ENCODE measurements at regions not wholly inside any gene's neighbourhood (a gene's known extent, or its start where the extent isn't known, plus 50 kb on each side); places are given as distances from the start of the nearest gene placed in this dataset.

GRCh38 chr13:83178008-83178407 lies 704.3 kb downstream of the SLITRK1 start:
- no peak for DNase-seq (ENCODE audit: low read depth)
- H3K4me3 ChIP-seq (ENCODE audit: low read depth, low read length): no peak overlapping the region
- no peaks in the 10 kb centered on the region for H3K27me3 ChIP-seq (ENCODE audit: control insufficient read depth, insufficient read depth, low read length)
- TF ChIP-seq, protein P1, sequence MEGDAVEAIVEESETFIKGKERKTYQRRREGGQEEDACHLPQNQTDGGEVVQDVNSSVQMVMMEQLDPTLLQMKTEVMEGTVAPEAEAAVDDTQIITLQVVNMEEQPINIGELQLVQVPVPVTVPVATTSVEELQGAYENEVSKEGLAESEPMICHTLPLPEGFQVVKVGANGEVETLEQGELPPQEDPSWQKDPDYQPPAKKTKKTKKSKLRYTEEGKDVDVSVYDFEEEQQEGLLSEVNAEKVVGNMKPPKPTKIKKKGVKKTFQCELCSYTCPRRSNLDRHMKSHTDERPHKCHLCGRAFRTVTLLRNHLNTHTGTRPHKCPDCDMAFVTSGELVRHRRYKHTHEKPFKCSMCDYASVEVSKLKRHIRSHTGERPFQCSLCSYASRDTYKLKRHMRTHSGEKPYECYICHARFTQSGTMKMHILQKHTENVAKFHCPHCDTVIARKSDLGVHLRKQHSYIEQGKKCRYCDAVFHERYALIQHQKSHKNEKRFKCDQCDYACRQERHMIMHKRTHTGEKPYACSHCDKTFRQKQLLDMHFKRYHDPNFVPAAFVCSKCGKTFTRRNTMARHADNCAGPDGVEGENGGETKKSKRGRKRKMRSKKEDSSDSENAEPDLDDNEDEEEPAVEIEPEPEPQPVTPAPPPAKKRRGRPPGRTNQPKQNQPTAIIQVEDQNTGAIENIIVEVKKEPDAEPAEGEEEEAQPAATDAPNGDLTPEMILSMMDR (IDR thresholded peaks at IDR 0.05; ENCODE audit: insufficient read depth, low read length, poor library complexity, severe bottlenecking): no peak
- H3K36me3 ChIP-seq (ENCODE audit: control insufficient read depth, insufficient read depth, low read length): no peaks in the 10 kb centered on the region

DNA sequence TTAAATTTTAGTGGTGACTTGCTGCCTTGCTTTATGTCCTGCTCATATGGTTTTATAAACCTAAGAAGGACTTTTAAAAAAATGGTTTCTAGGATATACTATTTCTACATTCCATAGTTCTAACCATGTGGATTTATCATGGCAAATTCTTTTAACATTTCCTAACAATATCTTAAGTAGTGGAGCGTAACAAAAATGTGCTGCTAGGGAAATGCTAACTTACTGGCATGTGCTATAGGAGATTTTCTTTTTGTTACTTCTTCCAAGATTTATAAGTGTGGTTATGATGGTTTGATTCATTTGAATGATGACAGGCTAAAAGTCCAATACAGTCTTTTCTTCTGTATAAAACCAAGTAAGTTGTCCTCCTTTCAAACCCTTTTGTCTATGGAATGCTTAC lies 713.7 kb downstream of the SLITRK1 start:
- H3K27me3 ChIP-seq (ENCODE audit: control insufficient read depth, insufficient read depth, low read length): no peaks in the 10 kb centered on the region
- H3K4me3 ChIP-seq (ENCODE audit: low read depth, low read length): no peak overlapping the region
- TF ChIP-seq, protein P1 (IDR thresholded peaks at IDR 0.05; ENCODE audit: insufficient read depth, low read length, poor library complexity, severe bottlenecking): no peak
- no peak for DNase-seq (ENCODE audit: low read depth)
- no peaks in the 10 kb centered on the region for H3K36me3 ChIP-seq (ENCODE audit: control insufficient read depth, insufficient read depth, low read length)

DNA sequence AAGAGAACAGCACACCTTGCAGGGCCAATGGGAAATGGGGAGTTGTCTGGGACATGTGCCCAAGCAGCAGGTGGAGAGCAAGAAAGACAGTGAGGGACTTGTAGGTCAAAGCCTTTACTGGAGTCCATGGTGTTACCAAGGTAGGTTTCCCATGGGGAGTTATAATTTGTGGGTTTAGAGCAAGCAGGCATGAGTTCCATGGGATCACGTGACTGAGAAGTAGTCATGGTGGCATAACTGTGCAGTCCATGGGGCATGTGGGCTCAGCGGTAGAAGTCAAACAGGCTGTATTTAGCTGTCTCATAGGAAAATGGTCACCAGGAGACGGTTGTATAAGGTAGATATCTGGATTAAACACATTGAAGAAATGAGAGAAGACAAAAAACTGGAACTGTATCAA lies 715.1 kb downstream of the SLITRK1 start:
- TF ChIP-seq, protein P1 (IDR thresholded peaks at IDR 0.05; ENCODE audit: insufficient read depth, low read length, poor library complexity, severe bottlenecking): no peak
- no peaks in the 10 kb centered on the region for H3K27me3 ChIP-seq (ENCODE audit: control insufficient read depth, insufficient read depth, low read length)

DNA sequence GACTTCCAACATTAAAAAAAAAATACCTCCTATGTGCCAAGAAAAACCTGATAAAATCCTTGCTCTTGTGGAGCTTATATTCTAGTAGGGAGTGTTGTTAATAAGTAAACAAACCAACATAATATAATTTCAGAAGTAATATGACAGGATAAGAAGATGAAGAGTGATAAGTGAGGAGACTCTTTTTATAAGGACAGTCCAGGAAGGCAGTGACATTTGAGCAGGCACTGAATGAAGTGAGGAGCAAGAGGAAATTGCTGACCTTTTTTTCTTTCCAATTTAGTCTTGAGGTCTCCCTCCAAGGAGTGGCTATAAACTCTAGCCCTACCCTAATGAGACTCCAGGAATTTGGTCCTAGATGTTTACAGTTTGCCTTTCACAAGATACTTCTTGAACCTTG lies 715.7 kb downstream of the SLITRK1 start:
- Histone ChIP-seq H3K4me3 (ENCODE audit: low read depth, low read length) (no peak overlapping the region), H3K27me3 (ENCODE audit: control insufficient read depth, insufficient read depth, low read length) (no peaks in the 10 kb centered on the region), H3K36me3 (ENCODE audit: control insufficient read depth, insufficient read depth, low read length) (no peaks in the 10 kb centered on the region)
- no peak for DNase-seq (ENCODE audit: low read depth)
- TF ChIP-seq, protein P1 (IDR thresholded peaks at IDR 0.05; ENCODE audit: insufficient read depth, low read length, poor library complexity, severe bottlenecking): no peak

More for the DNA sequence above, 715.1 kb downstream of the SLITRK1 start:
- no peaks in the 10 kb centered on the region for H3K36me3 ChIP-seq (ENCODE audit: control insufficient read depth, insufficient read depth, low read length)
- H3K4me3 ChIP-seq (ENCODE audit: low read depth, low read length): no peak overlapping the region
- no peak for DNase-seq (ENCODE audit: low read depth)

GRCh38 chr13:83162493-83162892 lies 719.8 kb downstream of the SLITRK1 start:
- TF ChIP-seq, protein P1 (IDR thresholded peaks at IDR 0.05; ENCODE audit: insufficient read depth, low read length, poor library complexity, severe bottlenecking): no peak
- Histone ChIP-seq H3K36me3 (ENCODE audit: control insufficient read depth, insufficient read depth, low read length) (no peaks in the 10 kb centered on the region), H3K27me3 (ENCODE audit: control insufficient read depth, insufficient read depth, low read length) (no peaks in the 10 kb centered on the region), H3K4me3 (ENCODE audit: low read depth, low read length) (no peak overlapping the region)
- no peak for DNase-seq (ENCODE audit: low read depth)

GRCh38 chr13:83153848-83154247 lies 728.4 kb downstream of the SLITRK1 start:
- H3K4me3 ChIP-seq (ENCODE audit: low read depth, low read length): no peak overlapping the region
- no peaks in the 10 kb centered on the region for H3K27me3 ChIP-seq (ENCODE audit: control insufficient read depth, insufficient read depth, low read length)
- no peak for DNase-seq (ENCODE audit: low read depth)
- H3K36me3 ChIP-seq (ENCODE audit: control insufficient read depth, insufficient read depth, low read length): no peaks in the 10 kb centered on the region
- TF ChIP-seq, protein P1 (IDR thresholded peaks at IDR 0.05; ENCODE audit: insufficient read depth, low read length, poor library complexity, severe bottlenecking): no peak
